Tibial nerve (tissue), 4 donors: ENCODE measurements at regions not wholly inside any gene's neighbourhood (a gene's known extent, or its start where the extent isn't known, plus 50 kb on each side); places are given as distances from the start of the nearest gene placed in this dataset.
A peak's percentile ranks its signal among the peaks of the same experiment; 100 is the strongest.

Experiments used
- DNase-seq, 2 donors: peaks; one replicate each; pipeline ENCODE4 v3.0.0-alpha.2; 2019; ENCODE audit warnings: low spot score in 2 of 2
- H3K27ac ChIP-seq, 4 donors: fragments of 200-600 bp; sonication (generic) in 3 of 4; one replicate each; pipeline ENCODE4 v1.5.1; 2017 to 2019; ENCODE audit warnings: mild to moderate bottlenecking in 1 of 4
- H3K27me3 ChIP-seq, 2 donors: fragments of 200-600 bp; sonication (generic) in 1 of 2; one replicate each; pipeline versions ENCODE4 v1.5.1 to v1.6.0; 2017 to 2019
- H3K36me3 ChIP-seq, 3 donors: fragments of 200-600 bp; sonication (generic); one replicate each; pipeline ENCODE4 v1.5.1; 2018 to 2019
- H3K4me1 ChIP-seq, 4 donors: fragments of 200-600 bp; sonication (generic) in 3 of 4; one replicate each; pipeline ENCODE4 v1.5.1; 2017 to 2019
- H3K4me3 ChIP-seq, 4 donors: fragments of 200-600 bp; sonication (generic) in 3 of 4; one replicate each; pipeline ENCODE4 v1.5.1; 2017 to 2019; ENCODE audit warnings: mild to moderate bottlenecking in 1 of 4, moderate library complexity in 1 of 4
- H3K9me3 ChIP-seq, 4 donors: fragments of 200-600 bp; sonication (generic) in 3 of 4; one replicate each; pipeline ENCODE4 v1.5.1; 2017 to 2019
- CTCF ChIP-seq, 5 experiments: fragments of 200-600 bp in 3 of 5; fragments of 450-650 bp in 2 of 5; sonication (generic) in 3 of 5; IDR thresholded peaks; one replicate each; pipeline ENCODE4 v1.5.1; 2016 to 2019; ENCODE audit warnings: antibody characterized with exemption in 5 of 5, mild to moderate bottlenecking in 3 of 5, moderate library complexity in 2 of 5
- EP300 ChIP-seq, 2 donors: sonication (generic); formaldehyde crosslinking; IDR thresholded peaks; one replicate each; pipeline ENCODE4 v1.6.1; 2017; ENCODE audit warnings: antibody characterized with exemption in 2 of 2, mild to moderate bottlenecking in 1 of 2
- POLR2A ChIP-seq, 2 donors: fragments of 450-650 bp; IDR thresholded peaks; one replicate each; pipeline ENCODE4 v1.6.1; 2017; ENCODE audit warnings: antibody characterized with exemption in 2 of 2, mild to moderate bottlenecking in 2 of 2, moderate library complexity in 2 of 2
- WGBS, 2 donors: methylation state at CpG; one replicate each; pipeline ENCODE4 v1.1.5; 2018; 5-methylcytosine and 5-hydroxymethylcytosine counted together

DNA sequence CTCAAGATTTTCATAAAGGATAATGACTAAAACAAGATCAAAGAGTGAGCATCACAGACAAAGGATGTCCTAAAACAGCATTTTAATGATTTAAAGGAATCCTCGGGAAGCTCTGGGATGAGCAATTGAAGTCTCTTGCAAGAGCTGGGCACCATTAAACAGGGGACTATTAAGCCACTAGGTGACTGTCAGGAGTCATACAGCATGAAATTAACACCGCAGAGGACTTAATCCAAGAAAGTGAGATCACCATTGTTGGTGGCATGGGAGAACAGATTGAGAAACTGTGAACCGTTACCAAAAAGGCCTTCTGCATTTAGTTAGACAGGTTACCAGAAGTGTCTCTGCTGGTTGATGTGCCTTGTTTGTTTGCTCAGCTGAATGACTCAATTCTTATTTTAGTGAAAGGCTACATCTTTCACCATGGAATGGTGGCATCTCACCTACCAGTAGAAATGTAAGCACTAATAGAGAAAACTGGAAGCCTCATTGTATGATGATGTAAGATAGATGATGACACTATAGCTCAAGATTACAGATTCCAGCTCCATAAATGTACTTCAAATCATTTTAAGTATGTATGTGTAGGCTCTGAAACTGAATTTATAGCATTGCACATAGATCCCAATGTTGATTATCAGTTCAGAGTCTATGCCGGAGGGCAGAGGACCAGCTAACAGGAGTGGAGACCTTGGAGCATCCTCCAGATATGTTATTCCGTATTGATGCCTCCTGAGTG lies 427.6 kb downstream of the SUCLG1 start:
- WGBS, 2 donors: 91 to 92% methylated on average over 5 of the region's 5 CpGs
- no peaks in the 10 kb centered on the region for H3K9me3 ChIP-seq
- no peaks in the 10 kb centered on the region for H3K4me1 ChIP-seq
- no peak overlapping the region for H3K27ac ChIP-seq
- no peak overlapping the region for H3K4me3 ChIP-seq
- DNase-seq: no peak
- H3K36me3 ChIP-seq: no peaks in the 10 kb centered on the region
- no peak for TF ChIP-seq POLR2A (IDR thresholded peaks at IDR 0.05)
- no peak for TF ChIP-seq EP300 (IDR thresholded peaks at IDR 0.05)
- no peak for TF ChIP-seq CTCF (IDR thresholded peaks at IDR 0.05)
- H3K27me3 ChIP-seq: no peaks in the 10 kb centered on the region

- WGBS, 2 donors: 63 to 73% methylated on average over 4 of the region's 4 CpGs
- TF ChIP-seq CTCF (IDR thresholded peaks at IDR 0.05): no peak
- TF ChIP-seq POLR2A (IDR thresholded peaks at IDR 0.05): no peak
- TF ChIP-seq EP300 (IDR thresholded peaks at IDR 0.05): no peak
- no peak for DNase-seq
- no peaks in the 10 kb centered on the region for H3K4me1 ChIP-seq
- H3K36me3 ChIP-seq: no peaks in the 10 kb centered on the region
- H3K4me3 ChIP-seq: no peak overlapping the region
- H3K27ac ChIP-seq: no peak overlapping the region
- no peaks in the 10 kb centered on the region for H3K9me3 ChIP-seq
- H3K27me3 ChIP-seq: no peaks in the 10 kb centered on the region
Measured at GRCh38 chr2:84029903-84030575, 429.0 kb downstream of the SUCLG1 start.

- Histone ChIP-seq H3K27me3 (no peaks in the 10 kb centered on the region), H3K4me3 (no peak overlapping the region), H3K36me3 (no peaks in the 10 kb centered on the region), H3K4me1 (no peaks in the 10 kb centered on the region), H3K27ac (no peak overlapping the region), H3K9me3 (no peaks in the 10 kb centered on the region)
- no peak for TF ChIP-seq EP300 (IDR thresholded peaks at IDR 0.05)
- no peak for DNase-seq
- WGBS, 2 donors: 83 to 91% methylated on average over 3 of the region's 3 CpGs
Measured at GRCh38 chr2:84026818-84027217, 432.3 kb downstream of the SUCLG1 start.

- Histone ChIP-seq H3K4me3 (no peak overlapping the region), H3K9me3 (no peaks in the 10 kb centered on the region), H3K4me1 (no peaks in the 10 kb centered on the region), H3K27me3 (no peaks in the 10 kb centered on the region), H3K27ac (no peak overlapping the region), H3K36me3 (no peaks in the 10 kb centered on the region)
- 40 to 46% methylated on average over 5 of the region's 5 CpGs for WGBS, 2 donors
- TF ChIP-seq EP300 (IDR thresholded peaks at IDR 0.05) (no peak), CTCF (IDR thresholded peaks at IDR 0.05) (peak in 3 of 5 experiments; percentile 24 to 44 (median 39))
- DNase-seq: peak in 1 of 2 donors; percentile 16
Measured at GRCh38 chr2:84022810-84023431, 436.2 kb downstream of the SUCLG1 start.

DNA sequence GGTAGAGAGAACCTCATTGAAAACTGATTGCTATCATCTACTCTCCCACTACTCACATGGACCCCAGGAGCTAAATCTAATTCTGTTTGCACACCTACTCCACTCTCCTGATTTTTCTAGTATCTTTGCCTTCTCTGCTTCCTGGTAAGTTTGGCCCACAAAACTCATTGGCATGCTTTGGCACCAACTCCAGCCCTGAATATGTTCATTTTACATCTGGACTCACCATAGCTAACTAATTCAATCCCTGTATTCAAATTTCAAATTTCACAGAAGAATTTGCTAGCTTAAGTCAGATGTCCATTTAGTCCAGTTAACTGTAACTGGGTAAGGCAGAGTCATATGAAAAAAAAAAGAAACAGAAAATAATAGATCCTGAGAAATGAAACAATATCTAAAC lies 442.1 kb downstream of the SUCLG1 start:
- H3K27ac ChIP-seq: no peak overlapping the region
- no peaks in the 10 kb centered on the region for H3K36me3 ChIP-seq
- no peaks in the 10 kb centered on the region for H3K9me3 ChIP-seq
- H3K4me3 ChIP-seq: no peak overlapping the region
- DNase-seq: no peak
- no peak for TF ChIP-seq POLR2A (IDR thresholded peaks at IDR 0.05)
- no peak for TF ChIP-seq CTCF (IDR thresholded peaks at IDR 0.05)
- TF ChIP-seq EP300 (IDR thresholded peaks at IDR 0.05): no peak
- no peaks in the 10 kb centered on the region for H3K4me1 ChIP-seq
- no peaks in the 10 kb centered on the region for H3K27me3 ChIP-seq
